Stimulated activated CD8-positive, alpha-beta memory T cell treated with anti-CD3 and anti-CD28 coated beads, Interleukin-4, amount 100 ng/mL, for 48 hours (primary cell): ENCODE measurements at regions not wholly inside any gene's neighbourhood (a gene's known extent, or its start where the extent isn't known, plus 50 kb on each side); places are given as distances from the start of the nearest gene placed in this dataset.

Experiments
- DNase-seq: peaks from one replicate; pipeline ENCODE4 v3.0.0-alpha.2; 2020

DNA sequence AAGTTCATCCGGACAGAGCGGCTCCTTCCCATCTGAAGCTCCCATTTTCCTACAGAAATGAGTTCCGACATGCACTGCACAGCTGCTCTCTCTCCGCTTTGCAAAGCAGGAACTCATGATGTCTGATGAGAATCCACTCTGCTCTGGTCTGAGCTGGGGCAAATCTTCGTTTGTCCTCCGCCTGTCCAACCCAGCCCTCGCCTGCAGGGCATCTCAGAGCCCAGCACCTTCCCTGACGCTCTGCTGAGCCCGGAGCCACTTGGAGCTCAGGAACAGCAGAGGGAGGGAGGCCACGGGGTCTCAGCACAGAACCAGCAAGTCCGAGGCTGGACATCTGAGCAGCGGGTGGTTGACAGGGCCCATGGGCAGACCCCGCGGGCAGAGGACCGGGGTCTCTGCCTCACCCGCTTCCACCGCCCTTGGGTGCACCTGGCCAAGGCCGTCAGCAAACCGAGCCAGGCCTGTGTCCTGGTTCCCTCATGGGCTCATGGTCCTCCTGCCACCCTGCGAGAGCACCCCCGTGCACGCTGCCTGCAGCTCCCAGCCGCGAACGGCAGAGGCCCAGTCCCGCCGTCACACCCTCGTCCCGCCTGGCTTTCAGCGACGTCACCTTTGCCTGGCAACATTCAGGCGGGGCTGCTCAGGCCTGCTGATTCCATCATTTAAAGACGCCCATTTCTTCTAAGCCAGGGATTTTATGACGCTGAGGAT is 78.5 kb upstream of the BHLHE23 start:
- no peak for DNase-seq

DNA sequence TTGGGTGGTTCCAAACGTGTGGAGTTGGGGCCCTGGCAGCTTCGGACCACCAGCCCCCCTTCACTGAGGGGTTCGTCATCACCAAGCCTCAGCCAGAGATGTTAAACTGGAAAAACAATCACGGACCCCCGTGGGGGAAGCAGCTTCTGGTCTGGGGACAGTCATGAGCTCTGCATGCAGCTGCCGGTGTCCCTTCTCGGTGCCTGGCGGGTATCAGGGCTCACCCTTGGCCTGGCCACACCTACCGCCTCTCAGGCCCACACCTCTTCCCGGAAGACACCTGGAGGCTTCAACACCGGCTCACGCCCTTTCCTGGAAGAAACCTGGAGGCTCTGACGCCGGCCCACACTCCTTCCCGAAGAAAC is 77.8 kb upstream of the BHLHE23 start:
- no peak for DNase-seq

DNA sequence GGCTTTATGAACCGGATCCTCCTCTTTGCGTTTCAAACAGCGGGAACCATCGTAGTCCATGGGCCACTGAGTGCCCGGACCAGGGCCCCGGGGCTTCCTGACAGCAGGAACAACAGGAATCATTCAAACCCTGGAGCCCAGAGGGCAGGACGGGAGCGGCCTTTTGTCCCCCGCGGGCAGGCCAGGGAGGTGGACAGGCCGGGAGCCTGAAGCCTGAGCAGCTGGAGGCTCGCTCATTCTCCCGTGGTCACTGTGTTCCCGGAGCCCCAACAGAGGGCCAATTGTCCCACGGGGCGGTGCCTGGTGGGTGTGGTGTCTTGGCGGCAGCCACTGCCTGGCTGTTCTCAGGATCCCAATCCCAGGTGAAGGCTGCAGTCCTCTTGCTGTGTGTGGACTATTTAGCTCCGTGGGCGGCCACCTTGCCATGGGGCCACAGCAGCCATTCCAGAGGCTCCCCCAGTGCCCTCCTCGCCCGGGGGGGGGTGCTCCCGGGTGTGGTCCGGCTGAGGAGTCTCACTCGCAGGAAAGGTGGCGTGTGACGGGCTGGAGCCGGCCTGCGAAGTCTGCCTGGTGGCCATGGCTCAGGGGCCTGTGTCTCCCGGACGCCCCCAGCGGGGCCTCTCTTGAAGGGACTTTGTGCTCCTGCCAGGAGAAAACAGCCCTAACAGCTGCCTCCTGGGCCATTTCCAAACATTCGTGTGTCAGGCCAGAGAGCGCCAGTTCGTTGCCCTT is 77.2 kb upstream of the BHLHE23 start:
- DNase-seq, result no peak

DNA sequence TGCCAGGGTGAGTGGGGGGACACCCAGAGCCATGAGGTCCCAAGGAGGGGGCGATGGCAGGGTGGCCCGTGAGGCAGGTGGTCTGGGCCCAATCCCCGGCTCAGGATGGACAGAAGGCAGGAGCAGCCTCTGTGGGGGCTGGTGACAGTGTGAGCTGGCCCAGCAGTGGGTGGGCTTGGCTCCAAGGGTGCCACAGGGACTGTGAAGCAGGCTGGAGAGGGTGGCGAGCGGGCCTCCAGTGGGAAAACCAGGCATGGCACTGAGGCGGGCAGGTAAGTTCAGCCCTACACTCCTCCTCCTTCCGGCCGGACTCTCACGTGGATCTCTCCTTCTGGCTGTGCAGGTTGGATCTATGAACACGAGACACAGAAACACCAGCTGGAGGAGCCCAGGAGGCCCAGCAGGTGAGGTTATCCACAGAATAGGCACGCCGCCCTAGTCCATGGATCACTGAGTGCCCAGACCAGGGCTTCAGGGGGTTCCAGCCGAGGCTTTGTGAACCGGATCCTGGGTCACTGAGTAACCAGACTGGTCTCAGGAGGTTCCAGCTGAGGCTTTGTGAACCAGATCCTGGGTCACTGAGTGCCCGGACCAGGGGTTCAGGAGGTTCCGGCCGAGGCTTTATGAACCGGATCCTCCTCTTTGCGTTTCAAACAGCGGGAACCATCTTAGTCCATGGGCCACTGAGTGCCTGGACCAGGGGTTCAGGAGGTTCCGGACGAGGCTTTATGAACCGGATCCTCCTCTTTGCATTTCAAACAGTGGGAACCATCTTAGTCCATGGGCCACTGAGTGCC is 76.4 kb upstream of the BHLHE23 start:
- DNase-seq, result no peak

DNA sequence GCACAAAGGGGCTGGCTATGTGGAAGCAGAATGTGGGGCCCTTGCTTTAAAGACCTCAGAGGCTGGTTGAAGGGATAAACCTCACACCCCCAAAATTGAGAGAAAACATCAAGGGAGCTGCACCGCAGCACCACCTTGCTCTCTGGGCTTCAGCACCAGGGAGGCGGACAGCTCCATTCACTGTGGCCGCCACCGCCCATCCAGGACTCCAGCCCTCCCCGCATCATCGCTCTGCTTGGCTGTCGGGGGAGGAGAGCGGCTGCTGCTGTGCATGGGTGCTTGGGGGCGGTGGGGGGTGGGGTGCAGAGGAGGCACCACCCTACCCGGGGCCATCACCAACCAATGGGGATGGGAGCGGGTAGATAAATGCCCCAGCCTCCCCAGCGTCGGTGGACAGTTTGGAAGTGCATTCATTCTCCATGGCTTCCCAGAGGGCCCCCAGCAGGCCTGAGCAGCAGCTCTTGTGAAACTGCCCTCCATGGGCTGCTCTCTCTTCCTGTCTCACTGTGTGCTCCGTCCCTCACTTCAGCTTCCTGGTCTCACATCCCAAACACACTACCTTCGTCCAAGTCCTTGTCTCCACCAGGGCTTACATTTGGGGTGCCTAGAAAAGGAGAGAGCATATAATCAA is 75.7 kb upstream of the BHLHE23 start:
- DNase-seq, result peak; percentile 60

DNA sequence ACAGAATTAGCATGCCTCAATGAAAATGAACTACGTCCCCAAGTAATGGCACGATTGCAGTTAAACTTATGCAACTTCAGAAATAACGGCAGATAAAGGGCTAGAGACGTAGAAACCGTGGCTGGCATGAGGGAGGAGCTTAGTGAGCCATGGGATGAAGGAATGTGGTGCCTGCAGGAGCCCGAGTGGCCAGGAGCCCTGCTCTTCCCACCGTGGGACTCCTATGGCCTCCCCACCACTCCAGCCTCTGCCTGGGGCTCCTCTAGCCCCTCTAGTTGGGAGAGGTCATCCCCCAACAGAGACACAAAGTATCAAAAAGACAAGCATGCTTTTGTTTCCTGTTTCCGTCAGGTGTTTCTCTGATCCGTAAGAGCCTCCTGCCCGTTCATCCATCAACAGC is 75.1 kb upstream of the BHLHE23 start:
- DNase-seq, result no peak

DNA sequence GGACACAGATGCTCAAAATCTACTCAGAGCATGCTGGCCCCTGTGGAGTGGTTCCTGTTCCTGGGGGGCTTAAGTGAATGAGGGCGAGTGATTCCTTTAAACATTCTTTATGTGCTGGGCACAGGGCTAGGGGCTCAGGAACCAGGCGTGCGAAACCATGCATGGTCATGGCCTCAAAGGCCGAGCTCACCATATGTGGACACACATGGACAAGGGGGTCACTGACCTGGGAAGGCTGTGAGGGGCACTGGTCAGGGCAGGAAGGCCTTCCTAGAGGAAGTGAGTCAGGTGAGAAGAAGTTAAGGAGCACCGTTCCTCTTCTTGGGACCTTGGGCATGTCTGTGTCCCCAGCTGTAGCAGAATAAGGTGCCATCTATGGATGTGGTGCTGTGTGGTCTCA is 74.6 kb upstream of the BHLHE23 start:
- DNase-seq, result no peak

DNA sequence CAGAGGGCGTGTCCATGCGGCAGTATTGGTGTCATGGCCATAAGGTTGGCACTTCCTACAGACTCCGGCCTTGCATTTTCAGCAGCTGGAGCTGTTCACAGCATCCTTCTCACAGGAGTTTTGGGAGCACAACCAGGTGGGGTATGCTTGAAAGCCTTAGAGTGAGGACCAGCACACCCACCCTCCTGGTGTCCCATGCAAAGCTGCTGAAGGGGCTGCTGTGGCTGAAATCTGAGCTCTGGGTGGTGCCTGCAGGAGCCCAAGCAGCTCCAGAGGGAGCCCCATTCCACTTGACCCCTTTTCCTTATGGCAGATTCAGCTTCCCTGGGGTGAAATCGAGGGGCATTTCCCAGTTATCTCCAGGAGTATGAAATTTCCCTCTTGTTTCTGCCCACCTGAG is 74.0 kb upstream of the BHLHE23 start:
- DNase-seq, result no peak

DNA sequence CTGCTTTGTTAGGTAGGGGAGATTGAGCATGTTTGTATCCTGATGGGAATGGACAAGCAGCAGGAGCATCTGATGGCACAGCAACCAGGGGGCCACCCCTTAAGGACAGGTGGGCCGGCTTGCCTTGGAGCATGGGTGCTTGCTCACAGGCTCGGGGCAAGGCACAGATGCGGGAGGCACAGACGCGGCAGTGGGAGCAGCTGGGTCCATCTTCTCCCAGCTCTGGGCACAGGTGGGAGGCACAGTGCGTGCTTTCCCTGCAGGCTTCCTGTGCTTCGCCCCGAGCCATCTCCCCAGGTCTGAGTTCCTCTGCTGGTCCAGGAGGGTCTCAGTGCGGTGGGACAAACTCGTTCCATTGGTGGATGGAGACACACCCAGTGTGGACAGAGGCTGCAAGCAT is 73.6 kb upstream of the BHLHE23 start:
- no peak for DNase-seq

DNA sequence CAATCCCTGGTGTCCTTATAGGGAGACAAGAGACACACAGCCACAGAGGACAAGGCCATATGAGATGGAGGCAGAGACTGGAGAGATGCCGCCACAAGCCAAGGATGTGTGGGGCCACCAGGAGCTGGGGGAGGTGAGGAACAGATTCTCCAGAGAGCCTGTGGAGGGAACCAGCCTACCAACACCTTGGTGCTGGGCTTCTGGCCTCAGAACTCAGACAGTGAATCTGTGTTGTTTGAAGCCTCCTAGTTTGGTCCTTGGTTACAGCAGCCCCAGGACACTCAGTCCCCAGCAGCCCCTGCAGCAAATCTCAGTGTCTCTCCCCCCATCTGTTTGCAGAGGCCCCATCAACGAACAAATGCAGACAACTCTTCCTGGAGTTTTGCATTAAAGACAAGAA is 73.2 kb upstream of the BHLHE23 start:
- DNase-seq, result no peak

DNA sequence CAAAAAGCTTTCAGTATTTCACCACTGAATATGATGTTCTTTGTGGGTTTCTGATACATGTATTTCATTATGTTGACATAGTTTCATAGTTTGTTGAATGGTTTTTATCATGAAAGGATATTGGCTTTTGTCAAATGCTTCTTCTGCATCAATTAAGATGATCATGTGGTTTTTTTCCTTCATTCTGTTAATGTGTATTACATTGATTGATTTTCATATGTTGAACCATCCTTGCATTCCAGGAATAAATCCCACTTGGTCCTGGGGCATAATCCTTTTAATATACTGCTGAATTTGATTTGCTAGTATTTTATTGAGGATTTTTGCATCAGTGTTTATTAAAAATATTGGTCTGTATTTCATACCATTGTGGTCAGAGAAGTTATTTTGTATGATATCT is 70.9 kb upstream of the BHLHE23 start:
- DNase-seq, result no peak

DNA sequence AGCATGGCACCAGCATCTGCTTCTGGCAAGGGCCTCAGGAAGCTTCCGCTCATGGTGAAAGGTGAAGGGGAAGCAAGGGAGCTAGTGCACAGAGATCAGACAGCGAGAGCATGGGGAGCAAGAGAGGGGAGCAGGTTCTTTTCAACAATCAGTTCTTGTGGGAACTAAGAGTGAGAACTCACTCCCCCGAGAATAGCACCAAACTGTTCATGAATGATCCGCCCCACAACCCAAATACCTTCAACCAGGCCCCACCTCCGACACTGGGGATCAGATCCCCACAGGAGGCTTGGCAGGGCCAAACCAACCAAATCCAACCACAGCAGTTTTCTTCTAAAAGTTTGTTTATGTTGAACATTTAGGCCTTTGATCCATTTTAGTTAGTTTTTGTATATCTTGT is 69.7 kb upstream of the BHLHE23 start:
- DNase-seq, result no peak

DNA sequence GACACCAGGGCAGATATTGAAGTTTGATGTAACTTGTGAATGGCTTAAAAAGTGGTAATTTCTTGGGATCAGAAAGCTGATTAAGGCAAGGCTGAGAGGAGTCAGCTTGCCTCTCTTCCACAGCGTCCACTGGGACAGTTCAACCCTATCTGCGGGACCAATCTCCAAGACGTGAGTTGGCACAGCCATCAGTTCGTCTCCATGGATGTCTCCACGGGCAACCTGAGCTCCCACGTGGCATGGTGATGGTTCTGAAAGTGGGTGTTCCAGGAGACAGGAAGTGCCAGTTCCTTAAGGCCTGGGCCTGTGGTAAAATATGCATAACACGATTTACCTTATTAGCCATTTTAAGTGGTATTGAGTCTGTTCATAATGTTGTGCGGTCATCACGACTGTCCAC is 67.9 kb upstream of the BHLHE23 start:
- no peak for DNase-seq

DNA sequence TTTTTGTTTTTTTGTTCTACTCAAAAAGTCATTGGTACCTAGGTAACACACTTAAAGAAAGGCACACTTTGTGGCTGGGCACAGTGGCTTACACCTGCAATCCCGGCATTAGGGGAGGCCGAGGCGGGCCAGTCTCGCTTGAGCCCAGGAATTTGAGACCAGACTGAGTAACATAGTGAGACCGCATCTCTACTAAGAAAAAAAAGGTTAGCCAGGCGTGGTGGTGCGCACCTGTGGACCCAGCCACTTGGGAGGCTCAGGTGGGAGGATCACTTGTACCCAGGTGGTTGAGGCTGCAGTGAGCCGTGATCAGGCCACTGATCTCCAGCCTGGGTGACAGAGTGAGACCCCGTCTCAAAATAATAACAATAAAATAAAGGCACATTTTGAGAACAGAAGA is 67.4 kb upstream of the BHLHE23 start:
- no peak for DNase-seq

DNA sequence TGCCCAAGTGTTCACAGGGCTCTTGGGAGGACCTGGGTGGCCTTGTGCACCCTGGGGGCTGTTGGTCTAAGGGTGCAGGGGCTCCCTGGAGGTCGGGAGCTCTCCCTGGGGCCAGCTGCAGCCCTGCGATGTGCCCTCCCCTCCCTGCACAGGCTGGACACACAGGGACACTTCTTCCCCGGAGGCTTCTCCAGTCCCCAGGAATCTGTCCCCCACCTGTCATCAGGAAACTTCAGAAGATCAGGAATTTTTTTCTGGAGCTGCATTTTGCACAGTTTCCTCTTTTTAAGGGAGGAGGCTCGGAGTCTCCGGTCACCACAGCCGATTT is 66.9 kb upstream of the BHLHE23 start:
- no peak for DNase-seq

DNA sequence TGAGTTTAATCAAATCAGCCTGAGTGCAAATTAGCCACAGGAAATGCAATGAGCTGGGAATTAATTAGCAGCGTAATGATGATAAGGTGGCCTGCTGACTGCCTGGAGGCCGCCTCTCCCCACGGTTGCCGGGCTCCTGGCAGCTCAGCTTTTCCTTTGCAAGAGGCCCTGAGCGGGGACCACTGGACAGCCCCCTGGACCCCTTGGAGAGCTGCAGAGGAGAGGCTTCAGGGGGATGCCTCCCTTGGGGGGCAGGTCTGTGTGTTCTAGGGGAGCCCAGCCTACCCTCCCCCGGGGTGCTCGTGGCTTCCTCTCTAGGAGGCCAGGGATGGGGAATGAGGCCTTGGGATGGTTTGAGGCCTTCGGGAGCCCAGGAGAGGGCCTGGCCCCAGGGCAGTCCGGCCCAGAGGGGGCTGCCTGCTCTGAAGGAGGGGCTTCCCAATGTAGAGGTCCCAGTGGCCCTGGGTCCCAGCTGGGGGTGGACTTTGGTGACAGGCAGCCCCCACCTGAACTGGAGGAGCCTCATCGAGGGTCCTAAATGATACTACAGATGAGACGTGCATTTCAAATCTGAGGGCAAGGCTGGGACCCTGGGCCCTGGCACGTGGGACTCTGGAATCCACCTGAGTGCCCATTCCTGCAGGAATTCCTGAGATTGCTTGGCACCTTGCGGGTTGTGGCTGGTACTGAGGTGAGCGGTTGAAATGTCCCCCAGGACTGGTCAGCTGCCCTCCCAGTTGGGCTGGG is 66.4 kb upstream of the BHLHE23 start:
- no peak for DNase-seq

DNA sequence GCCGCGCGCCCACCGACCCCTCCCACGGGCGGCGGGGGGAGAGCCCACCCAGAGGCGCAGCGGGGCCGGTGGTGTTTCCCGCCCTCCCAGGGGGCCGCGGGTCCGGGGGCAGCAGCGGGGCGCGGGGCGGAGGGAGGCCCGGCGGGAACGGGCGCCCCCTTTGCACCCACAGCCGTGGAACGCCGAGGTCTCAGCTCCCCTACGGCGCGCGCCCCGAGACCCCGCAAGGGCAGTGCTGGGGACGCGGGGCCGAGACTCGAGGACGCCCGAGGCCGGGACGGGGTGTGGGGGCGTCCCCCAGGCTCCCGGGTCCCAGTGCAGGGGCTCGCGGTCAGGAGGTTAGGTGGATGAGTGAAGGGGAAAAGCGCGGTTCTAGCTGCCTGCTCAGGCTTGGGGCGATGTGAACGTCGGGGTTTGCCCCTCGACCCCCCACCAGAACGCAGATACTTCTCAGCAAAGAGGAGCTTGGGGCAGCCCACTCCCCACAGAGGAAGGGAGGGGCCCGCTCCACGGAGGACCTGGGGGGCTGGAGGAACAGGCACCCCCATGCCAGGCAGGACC is 65.5 kb upstream of the BHLHE23 start:
- DNase-seq, result no peak

DNA sequence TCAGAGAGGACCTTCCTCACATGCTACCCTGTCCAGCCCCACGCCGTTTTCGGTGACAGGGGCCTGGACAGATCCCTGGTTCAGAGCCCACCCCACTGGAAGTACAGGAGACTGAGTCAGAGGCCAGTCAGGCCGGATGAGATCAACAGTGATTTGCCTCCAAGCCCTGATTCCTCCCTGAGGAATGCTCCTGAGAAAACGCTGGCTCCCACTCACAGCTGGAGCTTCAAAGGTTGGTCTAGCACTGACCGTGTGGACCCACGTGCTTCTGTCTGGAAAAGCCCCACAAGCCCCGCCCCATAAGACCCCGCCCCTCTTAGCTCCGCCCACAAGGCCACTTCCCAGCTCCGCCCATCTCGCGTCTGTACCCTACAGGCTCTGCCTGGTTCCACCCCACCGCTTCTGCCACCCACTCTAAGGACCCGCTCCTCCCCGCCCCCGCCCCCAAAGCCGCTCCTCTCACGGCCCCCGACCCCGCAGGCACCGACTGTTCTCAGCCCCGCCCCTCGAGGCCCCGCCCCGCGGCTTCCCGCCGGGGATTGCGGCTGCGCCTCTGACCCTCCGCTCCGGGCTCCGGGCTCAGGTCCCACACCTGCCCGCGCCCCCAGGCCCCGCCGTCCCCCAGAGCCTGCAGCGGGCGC is 64.9 kb upstream of the BHLHE23 start:
- DNase-seq, result peak; percentile 52

DNA sequence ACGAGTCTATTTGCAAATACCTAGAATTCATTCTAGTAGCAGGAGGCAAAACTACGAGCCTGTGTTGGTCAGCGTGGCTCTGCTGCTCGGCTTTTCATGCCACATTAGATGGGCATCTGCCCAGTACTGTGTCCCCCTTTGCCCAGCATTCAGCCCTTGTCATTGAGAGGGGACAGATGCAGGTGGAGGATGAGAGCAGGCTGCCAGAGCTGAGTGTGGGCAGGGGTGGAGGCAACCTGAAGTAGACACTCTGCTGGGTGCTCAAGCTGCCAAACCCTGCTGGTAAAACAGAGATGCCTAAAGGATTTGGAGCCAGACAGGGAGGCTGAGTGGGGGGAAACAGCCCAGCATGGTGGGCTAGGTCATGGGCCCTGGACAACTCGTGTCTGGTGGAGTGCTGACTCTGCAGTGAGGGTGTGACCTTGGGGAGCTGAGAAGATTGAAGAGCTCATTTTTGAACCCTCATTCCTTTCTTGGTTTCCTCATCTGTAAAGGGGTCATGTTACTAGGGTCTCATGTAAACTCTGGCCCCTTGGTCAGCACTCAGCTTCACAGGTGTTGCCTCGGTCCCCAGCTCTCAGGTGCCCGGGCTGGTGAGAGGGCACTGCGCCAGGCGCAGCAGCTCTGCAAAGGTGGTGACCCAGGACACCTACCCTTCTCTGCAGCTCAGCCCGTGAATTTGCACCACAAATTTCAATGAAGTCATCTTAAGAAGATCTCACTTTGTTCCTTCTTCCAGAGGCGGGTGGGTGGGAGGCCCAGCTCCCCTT is 64.2 kb upstream of the BHLHE23 start:
- DNase-seq, result no peak

DNA sequence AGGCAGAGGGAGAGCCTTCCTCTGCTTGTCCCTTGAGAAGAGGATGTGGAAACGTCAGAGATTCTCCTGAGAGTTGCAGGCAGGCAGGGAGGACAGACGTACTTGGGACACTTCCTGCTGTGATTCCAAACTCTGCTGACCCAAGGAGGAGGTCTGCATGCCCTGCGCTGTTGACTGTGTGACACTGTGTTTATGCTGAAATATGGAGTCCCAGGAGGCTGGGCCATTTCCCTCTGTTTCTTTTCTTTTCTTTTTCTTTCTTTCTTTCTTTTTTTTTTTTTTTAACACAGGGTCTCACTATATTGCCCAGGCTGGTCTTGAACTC is 63.5 kb upstream of the BHLHE23 start:
- no peak for DNase-seq

DNA sequence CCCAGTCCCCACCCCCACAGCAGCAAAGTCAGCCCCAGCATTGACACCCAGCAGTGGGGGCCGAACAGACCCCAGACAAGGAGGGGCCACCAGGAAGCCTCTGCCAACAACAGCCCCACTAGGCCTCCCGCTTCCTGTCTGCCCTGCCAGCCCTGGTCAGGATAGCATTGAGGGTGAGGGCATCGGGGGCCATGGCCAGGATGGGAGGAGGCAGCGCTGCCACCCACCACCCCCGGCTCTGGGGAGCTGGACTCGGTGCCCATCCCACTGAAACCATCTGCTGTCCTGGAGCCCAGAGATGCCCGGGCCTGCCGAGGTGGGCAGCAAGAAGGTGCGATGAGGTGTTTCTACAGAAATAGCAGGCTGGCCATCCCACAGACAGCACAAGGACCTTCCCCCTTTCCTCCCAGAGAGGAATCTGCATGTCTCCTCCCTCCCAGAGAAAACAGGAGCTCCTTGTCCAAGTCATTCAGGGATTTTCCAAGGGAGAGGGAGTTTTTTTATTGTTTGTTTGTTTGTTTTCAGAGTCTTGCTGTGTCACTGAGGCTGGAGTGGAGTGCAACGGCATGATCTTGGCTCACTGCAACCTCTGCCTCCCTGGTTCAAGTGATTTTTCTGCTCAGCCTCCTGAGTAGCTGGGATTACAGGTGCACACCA is 62.1 kb upstream of the BHLHE23 start:
- no peak for DNase-seq
